SH-SY5Y (cell line): ENCODE measurements at regions not wholly inside any gene's neighbourhood (a gene's known extent, or its start where the extent isn't known, plus 50 kb on each side); places are given as distances from the start of the nearest gene placed in this dataset.

ENCODE experiments used
- GATA2 ChIP-seq: IDR thresholded peaks from 2 replicates; pipeline ENCODE4 v1.6.1; 2011; ENCODE audit warnings: mild to moderate bottlenecking, low read depth, low read length
- GATA3 ChIP-seq: IDR thresholded peaks from 2 replicates; pipeline ENCODE4 v1.6.1; 2011; ENCODE audit warnings: low read depth, mild to moderate bottlenecking, low read length, moderate library complexity

DNA sequence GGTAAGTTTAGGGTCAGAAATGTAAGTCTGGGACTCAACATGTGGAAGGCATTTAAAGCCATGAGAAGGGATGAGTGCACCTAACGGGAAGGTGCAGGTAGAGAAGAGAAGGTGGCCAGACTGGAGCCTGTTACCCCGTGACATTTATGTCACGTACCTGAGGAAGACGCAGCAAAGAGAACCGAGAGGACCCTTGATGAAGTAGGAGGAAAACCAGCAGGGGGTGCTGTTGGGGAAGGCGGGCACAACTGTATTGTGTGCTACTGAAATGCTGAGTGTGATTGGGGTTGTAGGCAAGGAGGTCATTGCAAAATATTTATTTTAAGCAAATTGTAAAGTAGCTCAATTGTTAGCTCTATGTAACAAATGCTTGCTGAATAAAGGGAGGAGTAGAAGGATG, 338.2 kb upstream of the PRKCQ start:
- TF ChIP-seq GATA2 (no peak), GATA3 (no peak)
